ENCODE measurements at regions not wholly inside any gene's neighbourhood (a gene's known extent, or its start where the extent isn't known, plus 50 kb on each side); places are given as distances from the start of the nearest gene placed in this dataset.

GRCh38 chr4:90007494-90008167 lies 113.0 kb downstream of the MMRN1 start:
- no peak for FAIRE-seq

DNA sequence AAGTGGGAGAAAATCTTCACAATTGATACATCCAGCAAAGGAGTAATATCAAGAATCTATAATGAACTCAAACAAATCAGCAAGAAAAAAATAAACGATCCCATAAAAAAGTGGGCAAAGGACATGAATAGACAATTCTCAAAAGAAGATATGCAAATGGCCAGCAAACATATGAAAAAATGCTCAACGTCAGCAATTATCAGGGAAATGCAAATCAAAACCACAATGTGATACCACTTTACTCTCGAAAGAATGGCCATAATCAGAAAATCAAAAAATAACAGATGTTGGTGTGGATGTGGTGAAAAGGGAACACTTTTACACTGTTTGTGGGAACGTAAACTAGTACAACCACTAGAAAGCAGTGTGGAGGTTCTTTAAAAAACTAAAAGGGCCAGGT lies 114.3 kb upstream of the CCSER1 start:
- FAIRE-seq, result no peak

DNA sequence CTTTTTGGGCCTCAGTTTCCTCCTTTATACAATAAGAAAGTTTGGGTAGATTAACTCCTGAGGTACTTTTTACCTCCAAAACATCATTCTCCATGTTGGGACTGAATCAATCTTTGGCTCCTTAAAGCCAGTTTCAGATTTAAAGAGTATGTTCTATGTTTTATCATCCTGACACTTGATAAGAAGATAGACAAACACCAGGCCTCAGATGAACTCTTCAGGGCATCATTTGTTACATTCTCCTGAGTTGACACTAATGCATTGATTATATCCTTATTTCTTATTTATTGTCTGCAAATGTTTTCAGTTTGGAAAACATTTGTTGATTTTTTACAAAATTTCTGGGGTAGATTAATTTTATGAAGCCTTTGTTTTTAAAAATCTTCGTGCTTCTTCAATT lies 102.7 kb upstream of the CCSER1 start:
- FAIRE-seq, result no peak

- FAIRE-seq, result peak; percentile 25
These were observed 101.9 kb upstream of the CCSER1 start for GRCh38 chr4:90025248-90025647.

GRCh38 chr4:90027565-90027964 lies 99.6 kb upstream of the CCSER1 start:
- no peak for FAIRE-seq

DNA sequence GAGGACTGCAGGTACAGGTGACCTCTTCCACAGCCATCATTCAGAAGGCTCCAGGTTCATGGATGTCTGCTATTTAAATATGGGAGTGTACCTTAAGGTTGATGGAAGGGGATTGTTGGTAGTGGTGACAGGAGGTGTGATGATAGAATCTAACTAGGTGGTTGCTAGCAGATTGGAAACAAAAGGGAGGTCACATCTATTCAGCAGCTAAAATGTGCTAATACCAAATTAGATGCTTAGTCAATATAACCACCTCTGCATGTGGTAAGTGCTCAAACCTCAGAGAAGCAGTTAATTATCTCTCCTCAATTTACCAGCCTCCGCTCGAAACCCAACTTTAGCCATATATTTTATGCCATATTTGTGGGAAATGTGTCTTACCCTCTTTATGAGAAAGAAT lies 98.7 kb upstream of the CCSER1 start:
- no peak for FAIRE-seq

- FAIRE-seq, result no peak
These were observed 97.0 kb upstream of the CCSER1 start for GRCh38 chr4:90030202-90030601.

DNA sequence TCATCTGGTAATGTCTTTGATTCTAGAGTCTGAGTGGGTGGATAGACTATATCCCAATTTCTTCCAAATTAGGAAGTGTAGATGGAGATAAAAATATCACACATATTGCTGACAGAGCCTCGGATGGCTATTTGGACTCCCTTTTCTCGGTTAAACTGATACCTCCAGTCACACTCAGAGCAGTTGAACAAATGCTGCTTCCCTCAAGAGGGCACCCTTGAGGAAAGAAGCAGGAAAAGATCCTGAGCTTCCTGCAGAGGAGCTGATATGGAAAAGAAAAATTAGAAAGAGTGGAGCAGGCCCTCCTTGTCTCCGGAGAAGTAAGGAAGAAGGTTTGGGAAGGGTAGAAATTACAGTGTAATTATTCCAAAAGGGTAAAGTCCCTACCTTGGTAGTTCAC lies 96.2 kb upstream of the CCSER1 start:
- FAIRE-seq, result no peak

DNA sequence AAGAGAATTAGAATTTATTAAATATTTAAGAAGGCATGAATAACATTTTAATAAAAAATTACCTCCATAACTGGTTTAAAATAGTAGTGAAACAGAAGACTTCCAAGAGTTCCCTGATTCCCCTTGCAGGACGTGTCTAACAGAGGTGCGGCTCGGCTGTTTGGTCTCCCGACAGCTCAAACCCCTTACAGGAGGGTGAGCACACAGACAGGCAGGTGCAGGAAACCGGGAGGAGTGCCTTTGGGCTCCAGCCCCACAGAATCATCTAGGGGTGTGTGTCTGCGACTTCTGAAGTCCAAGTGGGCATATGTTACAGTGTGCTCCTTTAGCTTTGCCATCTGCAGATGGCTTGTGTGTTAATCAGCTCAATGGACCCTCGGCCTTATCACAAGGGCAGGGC lies 88.1 kb upstream of the CCSER1 start:
- FAIRE-seq, result no peak

GRCh38 chr4:90051999-90052398 lies 75.2 kb upstream of the CCSER1 start:
- FAIRE-seq, result no peak

GRCh38 chr4:90057091-90057490 lies 70.1 kb upstream of the CCSER1 start:
- no peak for FAIRE-seq

DNA sequence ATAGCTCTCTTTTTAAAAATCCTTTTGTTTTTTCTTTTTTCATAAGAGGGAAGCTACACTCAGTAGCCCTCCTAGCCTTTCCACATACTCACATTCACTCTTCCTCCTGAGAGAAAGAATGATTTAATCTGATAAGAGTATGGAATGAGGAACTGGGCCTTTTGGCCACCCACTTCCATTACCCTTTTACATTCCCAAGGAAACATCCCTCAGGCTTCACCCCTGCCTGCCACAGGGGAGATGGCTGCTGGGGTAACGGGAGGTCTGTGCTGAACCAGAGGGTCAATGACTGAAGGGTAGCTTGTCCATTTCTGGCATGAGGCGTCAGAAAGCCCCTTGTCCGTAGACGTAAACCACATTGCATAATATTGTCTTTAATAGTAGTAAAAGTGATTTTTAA lies 67.2 kb upstream of the CCSER1 start:
- FAIRE-seq, result no peak

- FAIRE-seq, result no peak
These were observed 65.3 kb upstream of the CCSER1 start for GRCh38 chr4:90061881-90062280.

DNA sequence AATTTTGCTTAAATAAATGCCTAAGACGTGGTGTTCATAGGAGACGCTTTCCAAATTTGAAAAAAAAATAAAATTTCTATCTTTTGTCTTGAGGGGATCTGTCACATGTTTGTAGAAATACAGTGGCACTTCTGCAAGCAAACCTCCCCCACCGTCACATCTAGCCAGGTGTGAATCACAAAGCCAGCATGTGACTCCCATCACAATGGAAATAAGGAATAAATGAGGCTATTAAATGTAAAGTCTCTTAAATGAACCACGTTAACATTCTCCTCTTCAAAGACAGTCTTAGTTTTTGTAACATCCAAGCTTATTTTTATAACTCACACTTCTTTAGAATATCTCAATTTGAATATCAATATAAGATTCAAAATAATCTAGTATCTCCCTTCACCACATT lies 63.0 kb upstream of the CCSER1 start:
- FAIRE-seq, result no peak

DNA sequence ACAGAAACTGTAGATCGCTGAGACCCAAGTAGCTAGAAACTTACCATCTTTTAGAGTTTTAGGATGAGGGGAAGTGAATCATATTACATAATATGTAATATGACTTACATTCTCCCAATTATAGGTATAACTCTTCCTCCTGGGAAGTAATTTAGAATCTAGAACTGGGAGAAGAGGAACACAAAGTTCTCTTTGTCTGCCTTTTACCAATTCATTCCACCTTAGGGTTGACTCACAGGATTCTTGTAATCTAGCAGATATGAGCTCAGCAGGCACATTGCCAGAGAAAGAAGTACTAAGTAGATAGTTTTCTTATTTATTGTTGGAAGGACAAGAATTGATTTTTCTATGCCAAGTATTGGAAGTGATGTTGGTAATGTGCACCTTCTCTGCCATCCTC lies 58.0 kb upstream of the CCSER1 start:
- no peak for FAIRE-seq

DNA sequence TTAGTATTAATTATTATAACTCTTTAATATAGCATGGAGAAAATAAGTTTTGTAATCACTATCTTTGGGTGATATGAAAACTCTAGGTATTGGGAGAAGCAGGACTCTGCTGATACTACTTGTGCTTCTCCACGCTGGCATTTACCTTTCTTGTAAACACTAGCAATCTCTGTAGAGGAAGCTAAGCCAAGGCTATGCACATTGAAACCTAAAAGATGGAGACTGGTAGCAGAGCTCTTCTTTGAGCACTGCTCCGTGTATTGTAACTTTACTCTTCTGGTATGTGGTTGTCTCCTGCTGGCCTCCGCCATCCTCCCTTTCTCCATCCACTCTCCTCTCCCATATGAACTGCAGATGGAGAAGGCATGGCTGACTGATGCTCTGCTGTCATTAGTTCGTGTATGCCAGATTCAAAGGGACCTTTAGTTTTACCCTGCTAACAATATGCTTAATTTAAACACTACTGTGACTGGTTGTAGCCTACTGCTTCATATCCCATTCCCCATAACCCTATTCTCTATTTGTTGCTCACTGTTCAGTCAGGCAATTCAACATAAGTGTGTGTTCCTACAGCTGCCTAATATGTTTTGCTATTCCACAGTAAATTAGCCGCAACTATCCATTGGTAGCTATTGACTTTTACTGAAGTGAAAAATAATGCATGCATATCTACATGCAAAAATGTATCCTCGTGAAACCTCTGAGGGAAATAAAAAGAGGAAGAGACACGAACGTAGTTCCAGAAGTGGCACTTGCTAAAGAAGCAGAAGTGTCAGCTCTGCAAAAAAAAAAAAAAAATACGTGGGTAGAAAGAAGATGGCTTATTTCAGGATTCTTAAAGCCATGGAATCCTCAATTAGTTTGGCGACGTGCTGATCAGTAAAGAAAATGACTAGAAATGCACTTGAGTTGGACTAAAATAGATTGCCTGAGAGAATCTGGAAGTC lies 55.6 kb upstream of the CCSER1 start:
- FAIRE-seq, result no peak

DNA sequence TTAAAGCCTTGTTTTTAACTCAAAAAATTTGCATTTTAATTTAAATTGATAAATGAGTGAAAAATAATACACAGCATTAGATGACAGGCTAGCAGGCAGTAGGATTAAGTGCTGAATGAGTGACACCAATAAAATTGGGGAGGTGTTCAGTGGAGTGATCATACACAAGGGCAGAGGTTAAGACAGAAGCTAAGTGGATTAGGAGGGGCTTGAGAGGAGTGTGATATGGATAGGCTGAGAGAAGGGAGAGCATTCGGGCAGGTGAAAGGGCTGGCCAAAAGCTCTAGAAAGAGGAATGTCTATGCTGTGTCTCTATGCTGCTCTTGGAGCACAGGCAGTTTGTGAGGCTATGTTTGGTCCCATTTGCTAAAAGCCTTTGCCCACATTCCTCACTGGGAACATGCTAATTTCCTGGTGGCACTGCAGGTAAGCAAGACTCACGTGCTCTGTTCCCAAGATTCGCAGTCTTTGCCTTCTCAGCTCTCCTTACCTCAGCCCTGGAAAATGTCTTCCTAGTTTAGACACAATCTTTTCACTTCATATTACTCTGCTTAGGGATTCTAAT lies 52.8 kb upstream of the CCSER1 start:
- no peak for FAIRE-seq
